Stomach (tissue), 8 donors: ENCODE measurements at regions not wholly inside any gene's neighbourhood (a gene's known extent, or its start where the extent isn't known, plus 50 kb on each side); places are given as distances from the start of the nearest gene placed in this dataset.

Experiments used
- DNase-seq, 2 donors: peaks; one replicate each; pipeline versions ENCODE4 v3.0.0 to v3.0.0-alpha.2; 2013 to 2019
- H3K27ac ChIP-seq, 5 donors: fragments of 200-600 bp in 4 of 5; sonication (generic) in 4 of 5; one replicate each; pipeline ENCODE4 v1.5.1; 2013 to 2019; ENCODE audit warnings: mild to moderate bottlenecking in 1 of 5, moderate library complexity in 1 of 5
- H3K27me3 ChIP-seq, 3 donors: fragments of 200-600 bp; sonication (generic); one replicate each; pipeline ENCODE4 v1.5.1; 2017 to 2019; ENCODE audit warnings: mixed run types in 1 of 3
- H3K36me3 ChIP-seq, 4 donors: fragments of 200-600 bp; sonication (generic); 1 replicate in 3 of 4; 2 replicates in 1 of 4; pipeline ENCODE4 v1.5.1; 2016 to 2019
- H3K4me1 ChIP-seq, 4 donors: fragments of 200-600 bp; sonication (generic); one replicate each; pipeline ENCODE4 v1.5.1; 2016 to 2019
- H3K4me3 ChIP-seq, 4 donors: fragments of 200-600 bp; sonication (generic) in 3 of 4; one replicate each; pipeline ENCODE4 v1.5.1; 2016 to 2019; ENCODE audit warnings: mild to moderate bottlenecking in 1 of 4
- H3K9me3 ChIP-seq, 4 donors: fragments of 200-600 bp; sonication (generic); one replicate each; pipeline ENCODE4 v1.5.1; 2016 to 2019
- EP300 ChIP-seq: sonication (generic); formaldehyde crosslinking; IDR thresholded peaks from one replicate; pipeline ENCODE4 v1.6.1; 2017; ENCODE audit warnings: antibody characterized with exemption
- POLR2A ChIP-seq, 4 donors: fragments of 450-650 bp; IDR thresholded peaks; one replicate each; pipeline ENCODE4 v1.6.1; 2016; ENCODE audit warnings: antibody characterized with exemption in 4 of 4, control low read depth in 2 of 4, mild to moderate bottlenecking in 1 of 4, moderate library complexity in 1 of 4
- POLR2AphosphoS5 ChIP-seq, 3 donors: sonication (generic); formaldehyde crosslinking; IDR thresholded peaks; one replicate each; pipeline ENCODE4 v1.6.1; 2016; ENCODE audit warnings: antibody characterized with exemption in 3 of 3
- WGBS, 5 donors: extraction: QIAGEN DNeasy Blood & Tissue Kit in 3 of 5; methylation state at CpG; one replicate each; pipeline versions ENCODE4 v1.1.5 to v1.1.7; 2013 to 2018; 5-methylcytosine and 5-hydroxymethylcytosine counted together
- intact Hi-C: fragments of 100-400 bp; cut with DNase I; formaldehyde crosslinking; loops from one replicate; pipeline ENCODE4 v1.15.1; 2023; ENCODE audit warnings: low total_unique reads
- TF ChIP-seq, protein P1 (sequence below), 7 experiments: fragments of 450-650 bp in 4 of 7; fragments of 200-600 bp in 3 of 7; sonication (generic) in 3 of 7; IDR thresholded peaks; one replicate each; pipeline ENCODE4 v1.5.1; 2016 to 2019; ENCODE audit warnings: antibody characterized with exemption in 7 of 7, control low read depth in 2 of 7, mild to moderate bottlenecking in 1 of 7
- donor health status: healthy with polysubstance abuse.
- donor health status: Bipolar disorder and iron deficiency.
- donor health status: healthy.

DNA sequence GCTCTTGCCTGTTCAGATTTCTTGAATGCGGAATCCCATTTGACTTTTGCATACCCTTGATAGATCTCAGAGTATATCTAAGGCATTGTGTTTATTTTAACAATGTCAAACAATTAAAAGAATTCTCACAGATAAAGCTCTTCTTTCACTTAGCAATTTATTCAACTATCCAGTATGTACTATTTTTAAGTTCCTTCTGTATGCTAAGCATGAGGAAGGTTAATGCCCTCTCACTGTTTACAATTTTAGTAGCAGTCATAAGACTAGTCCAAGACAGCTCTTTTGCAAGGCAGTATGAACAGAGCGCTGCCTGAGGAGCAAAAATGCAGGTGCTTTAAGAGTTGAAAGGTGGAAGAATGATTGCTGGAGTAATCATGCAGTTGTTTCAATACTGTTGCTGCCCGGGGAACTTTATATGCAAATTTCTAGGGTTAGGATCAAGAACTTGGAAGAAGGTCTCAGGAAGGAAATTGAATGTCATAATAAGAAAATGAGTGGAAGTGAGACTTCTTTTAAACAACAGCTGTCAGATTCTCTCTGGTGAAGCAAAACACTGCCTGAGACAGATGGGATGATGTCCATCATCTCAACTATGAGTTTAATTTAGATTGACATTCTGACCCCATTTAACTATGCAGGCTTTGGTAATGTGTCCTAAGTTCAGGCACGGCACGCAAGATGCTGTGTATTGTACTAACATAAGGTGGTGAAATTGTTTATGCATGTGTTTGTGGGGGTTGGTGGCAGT, 1303.5 kb upstream of the CITED2 start:
- Histone ChIP-seq H3K9me3 (no peaks in the 10 kb centered on the region), H3K4me3 (no peak overlapping the region), H3K27me3 (no peaks in the 10 kb centered on the region), H3K36me3 (no peaks in the 10 kb centered on the region), H3K27ac (no peak overlapping the region), H3K4me1 (peaks cover 0 to 13% (median 0%) of the 10 kb centered on the region in 4 donors)
- TF ChIP-seq POLR2A (IDR thresholded peaks at IDR 0.05): no peak
- no peak for TF ChIP-seq EP300
- no peak for TF ChIP-seq POLR2AphosphoS5 (IDR thresholded peaks at IDR 0.05)
- TF ChIP-seq, protein P1, sequence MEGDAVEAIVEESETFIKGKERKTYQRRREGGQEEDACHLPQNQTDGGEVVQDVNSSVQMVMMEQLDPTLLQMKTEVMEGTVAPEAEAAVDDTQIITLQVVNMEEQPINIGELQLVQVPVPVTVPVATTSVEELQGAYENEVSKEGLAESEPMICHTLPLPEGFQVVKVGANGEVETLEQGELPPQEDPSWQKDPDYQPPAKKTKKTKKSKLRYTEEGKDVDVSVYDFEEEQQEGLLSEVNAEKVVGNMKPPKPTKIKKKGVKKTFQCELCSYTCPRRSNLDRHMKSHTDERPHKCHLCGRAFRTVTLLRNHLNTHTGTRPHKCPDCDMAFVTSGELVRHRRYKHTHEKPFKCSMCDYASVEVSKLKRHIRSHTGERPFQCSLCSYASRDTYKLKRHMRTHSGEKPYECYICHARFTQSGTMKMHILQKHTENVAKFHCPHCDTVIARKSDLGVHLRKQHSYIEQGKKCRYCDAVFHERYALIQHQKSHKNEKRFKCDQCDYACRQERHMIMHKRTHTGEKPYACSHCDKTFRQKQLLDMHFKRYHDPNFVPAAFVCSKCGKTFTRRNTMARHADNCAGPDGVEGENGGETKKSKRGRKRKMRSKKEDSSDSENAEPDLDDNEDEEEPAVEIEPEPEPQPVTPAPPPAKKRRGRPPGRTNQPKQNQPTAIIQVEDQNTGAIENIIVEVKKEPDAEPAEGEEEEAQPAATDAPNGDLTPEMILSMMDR (IDR thresholded peaks at IDR 0.05): no peak
- intact Hi-C loops: no loop called here
- DNase-seq: peak in 1 of 2 donors; percentile 7
- 44 to 70% (median 54%) methylated on average over 5 of the region's 5 CpGs for WGBS, 5 donors

DNA sequence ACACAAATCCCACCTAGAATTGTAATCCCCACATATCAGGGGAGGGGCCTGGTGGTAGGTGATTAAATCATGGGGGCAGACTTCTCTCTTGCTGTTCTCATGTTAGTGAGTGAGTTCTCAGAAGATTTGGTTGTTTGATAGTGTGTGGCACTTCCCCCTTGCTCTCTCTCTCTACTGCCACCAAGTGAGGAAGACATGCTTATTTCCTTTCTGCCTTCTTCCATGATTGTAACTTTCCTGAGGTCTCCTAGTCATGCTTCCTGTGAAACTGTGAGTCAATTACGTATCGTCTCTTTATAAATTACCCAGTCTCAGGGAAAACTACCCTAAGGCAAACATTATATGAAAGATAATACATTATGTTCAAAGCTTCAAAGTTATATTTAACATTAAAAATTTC, 1297.5 kb upstream of the CITED2 start:
- Histone ChIP-seq H3K27ac (no peak overlapping the region), H3K4me3 (no peak overlapping the region), H3K36me3 (no peaks in the 10 kb centered on the region), H3K27me3 (no peaks in the 10 kb centered on the region), H3K9me3 (no peaks in the 10 kb centered on the region), H3K4me1 (no peaks in the 10 kb centered on the region)
- no peak for DNase-seq
- TF ChIP-seq POLR2AphosphoS5 (IDR thresholded peaks at IDR 0.05): no peak
- TF ChIP-seq POLR2A (IDR thresholded peaks at IDR 0.05): no peak
- no peak for TF ChIP-seq EP300
- TF ChIP-seq, protein P1 (IDR thresholded peaks at IDR 0.05): no peak
- WGBS, 5 donors: 67 to 83% (median 73%) methylated on average over 2 of the region's 2 CpGs
- intact Hi-C loops: no loop called here

DNA sequence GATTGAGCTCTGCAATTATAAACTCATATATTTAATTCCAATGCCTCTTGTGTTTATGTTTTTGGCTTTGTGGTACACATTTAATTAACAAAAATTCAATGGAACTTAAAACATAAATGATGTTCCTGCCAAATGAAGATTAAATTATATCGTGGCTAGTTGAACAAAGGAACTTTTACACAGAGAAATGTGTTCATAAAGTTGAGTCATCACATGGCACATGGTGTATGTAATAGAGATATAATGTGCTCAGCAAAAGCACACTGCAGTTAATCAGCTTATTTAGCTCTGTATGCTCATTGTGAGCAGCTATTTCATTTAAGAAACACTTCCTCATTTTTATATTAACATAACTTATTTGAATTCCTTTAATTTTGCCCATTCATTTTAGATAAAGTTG, 1295.6 kb upstream of the CITED2 start:
- intact Hi-C loops: no loop called here
- Histone ChIP-seq H3K36me3 (no peaks in the 10 kb centered on the region), H3K4me1 (no peaks in the 10 kb centered on the region), H3K27me3 (no peaks in the 10 kb centered on the region), H3K4me3 (no peak overlapping the region), H3K9me3 (no peaks in the 10 kb centered on the region), H3K27ac (no peak overlapping the region)
- TF ChIP-seq, protein P1 (IDR thresholded peaks at IDR 0.05): no peak
- no peak for TF ChIP-seq EP300
- 14 to 46% (median 20%) methylated on average over 1 of the region's 1 CpG for WGBS, 5 donors
- DNase-seq: no peak

DNA sequence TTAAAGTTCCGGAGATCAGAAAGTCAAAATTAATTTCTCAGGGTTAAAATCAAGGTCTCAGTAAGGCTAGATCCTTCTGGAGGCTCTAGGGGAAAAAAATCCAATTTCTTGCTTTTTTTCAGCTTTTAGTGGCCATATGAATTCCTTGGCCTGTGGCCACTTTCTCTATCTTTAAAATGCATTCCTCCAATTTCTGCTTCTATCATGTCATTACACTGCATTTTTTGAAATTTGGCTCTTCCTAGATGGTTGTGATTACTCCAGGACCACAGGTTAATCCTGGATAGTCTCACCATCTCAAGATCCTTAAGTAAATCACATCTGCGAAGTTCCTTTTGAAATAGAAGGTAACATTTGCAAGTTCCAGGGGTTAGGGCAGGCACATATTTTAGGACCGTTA, 1294.9 kb upstream of the CITED2 start:
- no peaks in the 10 kb centered on the region for H3K36me3 ChIP-seq
- WGBS, 5 donors: 86 to 92% (median 89%) methylated on average over 3 of the region's 3 CpGs
- intact Hi-C loops: no loop called here

More for the DNA sequence above, 1294.9 kb upstream of the CITED2 start:
- Histone ChIP-seq H3K4me1 (no peaks in the 10 kb centered on the region), H3K4me3 (no peak overlapping the region), H3K27me3 (no peaks in the 10 kb centered on the region), H3K9me3 (no peaks in the 10 kb centered on the region), H3K27ac (no peak overlapping the region)
- no peak for DNase-seq
- TF ChIP-seq POLR2AphosphoS5 (IDR thresholded peaks at IDR 0.05) (no peak), POLR2A (IDR thresholded peaks at IDR 0.05) (no peak), EP300 (no peak)
- TF ChIP-seq, protein P1 (IDR thresholded peaks at IDR 0.05): no peak
